GM19455 (cell line): ENCODE measurements at regions not wholly inside any gene's neighbourhood (a gene's known extent, or its start where the extent isn't known, plus 50 kb on each side); places are given as distances from the start of the nearest gene placed in this dataset.
"Not testable (repeated sequence)": the region's sequence is repeated elsewhere in the genome, so short reads cannot be mapped to it uniquely, and the experiment has no call there.

Experiments
- ATAC-seq: cut with Tn5 transposase; IDR thresholded peaks from one replicate; pipeline ENCODE4 v1.9.1; 2021; ENCODE audit not compliant: unreplicated experiment

DNA sequence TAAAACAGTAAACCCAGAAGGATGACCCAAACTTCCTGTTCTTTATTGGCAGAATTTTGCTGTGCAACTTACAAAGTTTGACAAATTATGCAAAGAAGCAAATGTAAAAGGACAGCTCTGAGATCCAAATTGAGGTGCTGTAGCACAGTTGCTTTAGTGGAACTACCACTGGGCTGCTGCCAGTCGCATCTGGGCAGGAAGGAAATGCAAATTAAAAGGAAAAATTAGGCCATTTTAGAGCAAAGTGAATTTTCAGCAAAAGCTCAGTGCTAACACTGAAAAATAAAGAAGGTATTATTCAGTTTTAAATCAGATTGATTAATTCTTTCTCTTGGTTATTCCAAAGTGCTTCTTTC lies 104.5 kb downstream of the ZMAT3 start:
- ATAC-seq = peak; percentile 7

DNA sequence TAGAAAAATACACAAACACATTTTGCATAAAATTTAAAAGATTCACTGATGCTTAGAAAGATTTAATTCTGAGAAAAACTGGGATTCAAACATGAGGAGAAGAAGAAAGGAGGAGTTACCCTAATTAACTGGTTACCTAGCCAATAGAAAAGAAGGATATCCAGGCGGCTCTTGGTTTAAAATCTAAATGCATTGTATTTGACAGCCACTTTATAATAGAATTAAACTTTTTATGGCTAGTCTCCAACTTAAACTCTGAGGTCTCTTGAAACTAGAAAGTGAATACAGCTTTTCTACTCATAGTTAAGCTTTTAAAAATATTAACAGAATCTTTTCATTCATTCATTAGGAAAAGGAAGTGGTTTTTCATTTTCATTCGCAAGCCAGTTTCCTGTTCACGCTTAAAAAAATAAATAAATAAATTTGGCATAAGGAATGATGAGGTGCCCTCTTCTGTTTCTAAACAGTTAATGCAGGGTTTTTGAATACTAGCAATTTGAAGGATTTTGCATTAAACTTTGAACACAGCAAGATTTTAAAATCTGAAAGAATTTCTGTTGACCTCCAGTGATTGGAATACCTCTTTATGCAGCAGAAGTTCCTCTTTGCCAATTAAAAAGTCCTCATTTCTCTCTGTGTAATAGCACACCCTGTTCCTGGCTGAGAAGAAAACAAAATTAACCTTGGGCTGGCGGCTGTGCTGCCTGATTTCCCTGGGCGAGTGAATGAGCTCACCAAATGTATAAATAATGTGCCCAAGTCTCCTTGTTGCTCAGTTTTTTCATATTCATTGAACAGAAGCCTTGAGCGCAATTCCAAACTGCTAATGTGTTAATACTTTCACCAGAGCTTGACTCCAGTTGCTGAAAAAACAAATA lies 105.1 kb downstream of the ZMAT3 start:
- peak; percentile 39 for ATAC-seq

DNA sequence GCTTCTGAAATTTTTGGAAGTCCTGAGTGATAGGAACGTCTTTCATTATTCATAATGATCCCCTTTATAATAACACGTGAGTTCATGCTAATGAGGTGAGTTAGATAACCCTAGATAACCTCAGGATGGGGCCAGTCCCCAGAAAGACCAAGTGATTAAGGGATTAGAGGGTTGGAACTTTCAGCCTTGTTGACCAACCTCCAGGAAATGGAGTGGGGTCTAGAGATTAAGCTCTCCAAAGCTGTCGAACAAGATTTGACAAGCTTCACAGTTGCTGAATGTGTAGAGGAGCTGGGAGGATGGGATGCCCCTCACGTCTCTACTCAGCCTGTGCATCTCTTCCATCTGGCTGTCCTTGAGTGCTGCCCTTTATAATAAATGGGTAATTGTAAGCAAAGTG lies 107.1 kb downstream of the ZMAT3 start:
- ATAC-seq = no peak

DNA sequence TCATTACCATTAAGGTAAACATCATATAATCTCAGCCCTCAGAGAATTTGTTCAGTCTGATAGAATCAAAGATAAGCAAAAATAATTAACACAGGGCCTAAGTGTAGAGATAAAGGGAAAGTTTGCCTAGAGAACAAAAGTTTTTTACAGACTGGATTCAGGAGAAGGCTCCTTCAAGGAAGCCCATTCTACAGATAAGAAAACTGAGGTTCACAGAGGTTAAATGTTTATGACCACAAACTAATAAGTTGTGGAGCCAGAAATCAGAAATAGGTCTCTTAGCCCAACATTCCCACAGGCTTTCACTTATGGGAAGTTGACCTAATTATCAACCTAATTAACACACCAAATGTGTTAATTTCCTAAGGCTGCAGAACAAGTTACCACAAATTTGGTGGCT lies 110.7 kb downstream of the ZMAT3 start:
- no peak for ATAC-seq

DNA sequence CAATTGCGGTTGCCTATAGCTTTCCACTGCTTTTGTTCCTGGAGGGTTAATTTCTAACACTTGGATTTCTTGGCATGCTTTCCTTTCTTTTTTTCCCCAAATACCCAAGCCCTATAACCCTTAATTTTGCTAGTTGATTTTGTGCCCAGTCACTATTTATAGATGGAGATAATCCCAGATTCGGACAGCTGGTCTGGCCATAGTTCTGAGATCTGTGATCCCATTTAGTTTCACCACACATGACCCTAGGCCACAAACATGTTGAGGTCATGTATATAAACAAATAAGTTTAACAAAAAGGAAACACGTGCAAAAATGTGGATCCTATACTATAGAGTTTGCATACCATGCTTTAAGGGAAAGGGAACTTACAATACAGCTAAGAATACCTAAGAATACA lies 111.4 kb downstream of the ZMAT3 start:
- no peak for ATAC-seq

DNA sequence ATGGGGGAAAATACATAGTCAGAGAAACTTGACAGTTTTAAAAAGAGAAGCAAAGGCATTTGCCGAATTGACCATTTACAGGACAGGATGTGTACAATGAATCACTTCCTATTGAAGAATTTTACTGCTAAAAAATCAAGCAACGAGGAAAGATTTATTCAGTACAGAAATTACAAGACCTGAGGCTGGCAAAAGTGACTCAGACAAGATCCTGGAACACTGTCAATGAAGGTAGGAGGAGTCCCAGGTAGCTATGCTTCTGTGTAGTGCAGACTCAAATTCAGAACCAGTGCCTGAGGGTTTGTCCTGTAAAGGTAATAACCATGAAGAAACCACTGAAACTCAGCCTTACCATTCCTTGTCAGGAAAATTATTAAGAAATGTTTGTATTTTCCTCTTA lies 120.9 kb downstream of the ZMAT3 start:
- no peak for ATAC-seq

DNA sequence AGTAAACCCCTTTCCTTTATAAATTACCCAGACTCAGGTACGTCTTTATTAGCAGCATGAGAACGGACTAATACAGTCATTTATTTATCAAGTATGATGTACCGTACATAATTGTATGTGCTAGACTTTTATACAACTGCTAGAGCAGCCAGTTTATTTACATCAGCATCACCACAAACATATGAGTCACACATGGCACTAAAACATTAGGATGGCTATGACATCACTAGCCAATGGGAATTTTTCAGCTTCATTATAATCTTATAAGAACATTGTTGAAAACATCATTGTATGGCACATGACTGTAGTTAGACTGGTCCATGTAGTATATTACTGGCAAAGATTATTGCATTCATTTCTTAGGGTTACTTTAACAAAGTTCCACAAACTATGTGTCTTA lies 121.7 kb downstream of the ZMAT3 start:
- no peak for ATAC-seq

DNA sequence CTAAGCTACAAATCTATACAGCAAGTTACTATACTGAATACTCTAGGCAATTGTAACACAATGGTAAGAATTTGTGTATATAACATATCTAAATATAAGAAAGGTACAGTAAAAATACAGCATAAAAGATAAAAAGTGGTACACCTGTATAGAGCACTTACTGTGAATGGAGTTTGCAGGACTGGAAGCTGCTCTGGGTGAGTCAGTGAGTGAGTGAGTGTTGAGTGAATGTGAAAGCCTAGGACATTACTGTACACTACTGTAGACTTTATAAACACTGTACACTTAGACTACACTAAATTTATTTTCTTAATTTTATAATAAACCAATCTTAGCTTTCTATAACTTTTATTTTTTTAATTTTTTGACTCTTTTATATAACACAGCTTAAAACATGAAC lies 123.1 kb downstream of the ZMAT3 start:
- no peak for ATAC-seq

DNA sequence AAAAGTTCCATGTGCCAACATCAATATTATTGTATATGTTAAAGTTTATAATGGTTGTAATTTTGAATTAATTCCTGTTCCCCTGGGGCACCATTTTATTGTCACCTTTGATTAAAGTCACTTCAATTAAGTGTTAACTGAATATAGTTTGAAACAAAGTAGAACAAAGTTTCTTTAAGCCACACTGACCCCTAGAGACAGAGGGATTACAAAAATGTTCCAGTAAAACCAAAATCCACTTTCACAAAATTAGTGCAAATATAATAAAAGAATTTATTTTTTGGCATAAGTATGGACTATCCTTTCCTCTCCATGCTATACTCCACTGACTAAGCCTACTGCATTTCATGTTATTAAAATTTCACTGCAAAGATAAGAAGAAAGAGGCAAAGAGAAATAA lies 123.9 kb downstream of the ZMAT3 start:
- ATAC-seq = no peak

DNA sequence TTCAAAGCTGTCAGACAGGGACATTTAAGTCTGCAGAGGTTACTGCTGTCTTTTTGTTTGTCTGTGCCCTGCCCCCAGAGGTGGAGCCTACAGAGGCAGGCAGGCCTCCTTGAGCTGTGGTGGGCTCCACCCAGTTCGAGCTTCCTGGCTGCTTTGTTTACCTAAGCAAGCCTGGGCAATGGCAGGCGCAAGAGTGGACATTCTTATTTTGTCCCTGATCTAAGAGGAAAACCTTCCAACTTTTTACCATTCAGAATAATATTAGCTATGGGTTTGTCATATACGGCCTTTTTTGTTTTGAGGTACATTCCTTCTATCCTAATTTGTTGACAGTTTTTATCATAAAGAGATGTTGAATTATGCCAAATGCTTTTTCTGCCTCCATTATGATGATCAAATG lies 129.3 kb downstream of the ZMAT3 start:
- ATAC-seq = not testable (repeated sequence)

DNA sequence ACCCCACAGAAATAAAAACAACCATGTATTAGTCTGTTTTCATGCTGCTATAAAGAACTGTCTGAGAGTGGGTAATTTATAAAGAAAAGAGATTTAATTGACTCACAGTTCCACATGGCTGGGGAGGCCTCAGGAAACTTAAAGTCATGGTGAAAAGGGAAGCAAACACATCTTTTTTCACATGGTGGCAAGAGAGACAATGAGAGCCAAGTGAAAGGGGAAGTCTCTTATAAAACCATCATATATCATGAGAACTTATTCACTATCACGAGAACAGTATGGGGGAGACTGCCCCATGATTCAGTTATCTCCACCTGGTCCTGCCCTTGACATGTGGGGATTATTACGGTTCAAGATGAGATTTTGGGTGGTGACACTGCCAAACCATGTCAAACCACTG lies 141.5 kb downstream of the ZMAT3 start:
- ATAC-seq = no peak

DNA sequence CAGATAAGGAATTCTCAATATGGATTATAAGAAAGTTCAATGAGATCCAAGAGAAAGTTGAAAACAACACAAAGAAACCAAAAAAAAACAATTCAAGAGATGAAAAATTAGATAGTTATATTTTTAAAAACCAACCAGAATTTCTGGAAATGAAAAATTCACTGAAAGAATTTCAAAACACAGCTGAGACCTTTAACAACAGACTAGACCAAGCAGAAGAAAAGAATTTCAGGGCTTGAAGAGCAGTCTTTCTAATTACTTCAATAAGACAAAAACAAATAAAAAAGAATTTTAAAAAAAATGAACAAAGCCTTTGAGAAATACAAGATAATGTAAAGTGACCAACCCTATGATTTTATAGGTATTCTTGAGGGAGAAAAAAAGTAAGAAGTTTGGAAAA lies 155.4 kb downstream of the ZMAT3 start:
- ATAC-seq = no peak

DNA sequence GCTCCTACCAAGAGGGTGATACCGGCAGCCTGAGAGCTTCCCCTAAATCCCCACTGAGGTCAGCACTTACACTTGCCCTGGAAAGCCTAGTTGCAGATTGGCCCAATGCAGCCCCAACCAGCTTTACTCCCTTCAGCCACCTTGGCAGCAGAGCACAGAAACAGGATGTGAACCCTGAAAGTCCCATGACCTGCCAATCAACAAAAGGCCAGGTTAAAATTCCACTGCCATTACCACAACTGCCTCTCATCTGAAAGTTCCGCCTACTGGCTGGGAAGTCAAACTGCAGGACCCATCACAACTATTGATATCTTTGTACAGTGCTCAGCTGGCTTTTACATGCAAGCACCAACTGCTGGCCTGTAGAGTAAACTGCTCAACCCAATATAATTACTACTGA lies 156.2 kb downstream of the ZMAT3 start:
- ATAC-seq = no peak

DNA sequence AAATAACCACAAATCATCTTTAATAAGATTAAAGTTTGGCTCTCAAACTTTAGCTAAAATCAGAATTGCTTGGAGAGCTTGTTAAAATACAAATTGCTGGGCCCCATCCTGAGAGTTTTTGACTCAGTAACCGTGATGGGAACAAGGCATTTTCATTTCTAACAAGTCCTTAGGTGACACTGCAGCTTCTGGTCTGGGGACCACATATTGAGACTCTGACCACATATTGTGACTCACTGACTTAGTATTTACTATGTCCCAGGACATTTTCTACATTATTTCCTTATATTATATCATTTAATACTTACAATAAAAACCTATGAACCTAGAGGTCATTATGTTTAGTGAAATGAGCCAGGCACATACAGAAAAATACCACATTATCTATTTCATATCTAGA lies 164.5 kb downstream of the ZMAT3 start:
- no peak for ATAC-seq

DNA sequence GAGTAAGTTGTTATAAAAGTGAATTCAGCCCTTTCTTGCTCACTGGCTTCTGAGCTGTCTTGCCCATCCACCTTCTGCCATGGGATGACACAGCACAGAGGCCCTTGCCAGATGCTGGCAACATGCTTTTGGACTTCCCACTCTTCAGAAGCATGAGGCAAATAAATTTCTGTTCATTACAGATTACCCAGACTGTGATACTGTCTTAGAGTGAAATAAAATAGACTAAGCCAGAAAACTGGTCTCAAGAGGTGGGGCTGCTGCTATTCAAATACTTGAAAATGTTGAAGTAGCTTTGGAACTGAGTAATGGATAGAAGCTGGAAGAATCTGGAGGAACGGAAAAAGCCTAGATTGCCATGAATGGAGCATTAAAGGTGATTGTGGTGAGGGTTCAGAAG lies 170.4 kb downstream of the ZMAT3 start:
- ATAC-seq = no peak

DNA sequence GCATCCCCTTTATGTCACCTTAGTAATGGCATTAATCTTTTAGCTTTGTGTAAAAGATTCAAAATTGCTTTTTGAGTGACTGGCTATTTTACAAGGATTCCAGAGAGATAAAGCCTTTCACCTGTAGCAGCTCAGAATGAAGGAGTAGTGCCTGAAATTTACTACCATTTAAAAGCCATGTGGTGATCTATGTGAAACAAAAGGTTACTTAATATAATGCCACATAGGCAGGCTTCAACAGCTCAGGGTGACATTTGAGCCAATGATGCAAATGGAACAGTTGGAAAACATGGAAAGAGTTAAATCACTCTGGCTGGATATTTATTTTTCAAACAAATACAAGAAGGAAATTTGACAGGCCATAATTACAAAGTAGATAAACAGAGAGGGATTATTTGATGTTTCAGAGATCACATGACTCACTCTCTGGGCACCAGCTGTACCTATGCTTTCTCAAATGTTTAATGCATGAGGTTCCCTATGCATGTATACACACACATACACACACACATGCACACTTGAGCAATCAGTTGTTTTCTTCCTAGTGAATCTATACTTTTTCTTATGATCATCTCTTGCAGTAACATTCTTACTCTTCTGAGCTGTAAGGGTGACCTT lies 171.5 kb downstream of the ZMAT3 start:
- ATAC-seq = no peak

DNA sequence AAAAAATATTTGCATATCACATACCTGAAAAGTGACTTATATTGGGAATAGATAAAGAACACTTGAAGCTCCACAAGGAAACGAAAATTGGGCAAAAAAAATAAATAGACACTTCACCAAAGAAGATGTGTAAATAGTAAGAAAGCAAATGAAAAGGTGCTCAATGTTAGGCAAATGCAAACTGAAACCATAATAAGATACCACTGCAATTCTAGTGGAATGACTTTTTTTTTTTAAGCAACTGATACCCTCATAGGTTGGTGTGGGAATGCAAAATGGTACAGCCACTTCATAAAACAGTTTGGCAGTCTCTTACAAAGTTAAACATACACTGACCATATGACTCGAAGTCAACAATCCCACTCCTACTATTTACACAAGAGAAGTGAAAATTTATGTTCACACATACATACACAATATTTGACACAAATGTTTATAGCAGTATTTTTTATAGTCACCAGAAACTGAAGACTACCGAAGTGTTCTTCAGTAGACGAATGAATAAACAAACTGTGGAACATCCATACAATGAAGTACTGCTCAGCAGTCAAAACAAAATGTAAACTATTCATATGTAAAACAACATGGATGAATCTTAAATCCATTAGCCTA lies 176.3 kb downstream of the ZMAT3 start:
- ATAC-seq = no peak
